ENCODE measurements at regions not wholly inside any gene's neighbourhood (a gene's known extent, or its start where the extent isn't known, plus 50 kb on each side); places are given as distances from the start of the nearest gene placed in this dataset.
"Not testable (repeated sequence)": the region's sequence is repeated elsewhere in the genome, so short reads cannot be mapped to it uniquely, and the experiment has no call there.

- Mint-ChIP-seq H3K4me3 (no peak overlapping the region), H3K4me1 (peaks cover 15% of the 10 kb centered on the region), H3K36me3 (ENCODE audit: low read depth) (no peaks in the 10 kb centered on the region), H3K27me3 (no peaks in the 10 kb centered on the region), H3K9me3 (peaks cover 4% of the 10 kb centered on the region), H3K27ac (no peak overlapping the region)
- ChIA-PET POLR2A (no interaction called here), CTCF (no interaction called here)
- DNase-seq: no peak
Measured at GRCh38 chr4:103499094-103499493, 220.7 kb downstream of the TACR3 start.

GRCh38 chr4:103498161-103499070 lies 221.4 kb downstream of the TACR3 start:
- peaks cover 2% of the 10 kb centered on the region for H3K9me3 Mint-ChIP-seq
- DNase-seq: peak; percentile 18
- peak overlapping the region; percentile 16 for H3K27ac Mint-ChIP-seq
- ChIA-PET CTCF (no interaction called here), POLR2A (no interaction called here)
- peaks cover 15% of the 10 kb centered on the region for H3K4me1 Mint-ChIP-seq
- H3K36me3 Mint-ChIP-seq (ENCODE audit: low read depth): no peaks in the 10 kb centered on the region
- no peaks in the 10 kb centered on the region for H3K27me3 Mint-ChIP-seq
- no peak overlapping the region for H3K4me3 Mint-ChIP-seq

- ChIA-PET POLR2A (no interaction called here), CTCF (no interaction called here)
- no peaks in the 10 kb centered on the region for H3K27me3 Mint-ChIP-seq
- no peak overlapping the region for H3K27ac Mint-ChIP-seq
- H3K9me3 Mint-ChIP-seq: peaks cover 2% of the 10 kb centered on the region
- no peaks in the 10 kb centered on the region for H3K36me3 Mint-ChIP-seq (ENCODE audit: low read depth)
- no peak overlapping the region for H3K4me3 Mint-ChIP-seq
- peaks cover 15% of the 10 kb centered on the region for H3K4me1 Mint-ChIP-seq
- no peak for DNase-seq
Measured at GRCh38 chr4:103497692-103498091, 222.1 kb downstream of the TACR3 start.

GRCh38 chr4:103496800-103497199 lies 223.0 kb downstream of the TACR3 start:
- Mint-ChIP-seq H3K4me3 (no peak overlapping the region), H3K9me3 (peaks cover 2% of the 10 kb centered on the region), H3K36me3 (ENCODE audit: low read depth) (no peaks in the 10 kb centered on the region), H3K4me1 (peaks cover 15% of the 10 kb centered on the region), H3K27me3 (no peaks in the 10 kb centered on the region), H3K27ac (no peak overlapping the region)
- ChIA-PET POLR2A (no interaction called here), CTCF (no interaction called here)
- DNase-seq: no peak

- ChIA-PET CTCF (no interaction called here), POLR2A (no interaction called here)
- no peak overlapping the region for H3K4me3 Mint-ChIP-seq
- H3K36me3 Mint-ChIP-seq (ENCODE audit: low read depth): no peaks in the 10 kb centered on the region
- H3K4me1 Mint-ChIP-seq: peaks cover 13% of the 10 kb centered on the region
- no peaks in the 10 kb centered on the region for H3K27me3 Mint-ChIP-seq
- H3K27ac Mint-ChIP-seq: no peak overlapping the region
- H3K9me3 Mint-ChIP-seq: peaks cover 2% of the 10 kb centered on the region
- DNase-seq: no peak
Measured at GRCh38 chr4:103493450-103494159, 226.2 kb downstream of the TACR3 start.

GRCh38 chr4:103485296-103485695 lies 234.5 kb downstream of the TACR3 start:
- DNase-seq; H3K4me3 Mint-ChIP-seq; H3K27ac Mint-ChIP-seq; CTCF ChIA-PET; H3K9me3 Mint-ChIP-seq; H3K4me1 Mint-ChIP-seq; H3K36me3 Mint-ChIP-seq (ENCODE audit: low read depth); H3K27me3 Mint-ChIP-seq; POLR2A ChIA-PET: not testable (repeated sequence)

GRCh38 chr4:103484521-103484920 lies 235.3 kb downstream of the TACR3 start:
- POLR2A ChIA-PET: no interaction called here
- H3K9me3 Mint-ChIP-seq: no peaks in the 10 kb centered on the region

GRCh38 chr4:103482893-103483292 lies 236.9 kb downstream of the TACR3 start:
- H3K27me3 Mint-ChIP-seq: no peaks in the 10 kb centered on the region
- H3K27ac Mint-ChIP-seq: no peak overlapping the region
- no peak overlapping the region for H3K4me3 Mint-ChIP-seq
- no peaks in the 10 kb centered on the region for H3K9me3 Mint-ChIP-seq
- DNase-seq: no peak
- no peaks in the 10 kb centered on the region for H3K36me3 Mint-ChIP-seq (ENCODE audit: low read depth)
- CTCF ChIA-PET: no interaction called here
- POLR2A ChIA-PET: no interaction called here
- no peaks in the 10 kb centered on the region for H3K4me1 Mint-ChIP-seq

More at GRCh38 chr4:103484521-103484920, 235.3 kb downstream of the TACR3 start:
- Mint-ChIP-seq H3K36me3 (ENCODE audit: low read depth) (no peaks in the 10 kb centered on the region), H3K27ac (no peak overlapping the region), H3K4me1 (no peaks in the 10 kb centered on the region), H3K27me3 (no peaks in the 10 kb centered on the region), H3K4me3 (no peak overlapping the region)
- CTCF ChIA-PET: no interaction called here
- DNase-seq: no peak

GRCh38 chr4:103482471-103482870 lies 237.3 kb downstream of the TACR3 start:
- Mint-ChIP-seq H3K4me1 (no peaks in the 10 kb centered on the region), H3K36me3 (ENCODE audit: low read depth) (no peaks in the 10 kb centered on the region)
- no peak for DNase-seq

GRCh38 chr4:103478734-103479133 lies 241.1 kb downstream of the TACR3 start:
- Mint-ChIP-seq H3K4me3 (no peak overlapping the region), H3K4me1 (no peaks in the 10 kb centered on the region), H3K27ac (no peak overlapping the region), H3K9me3 (no peaks in the 10 kb centered on the region), H3K27me3 (no peaks in the 10 kb centered on the region), H3K36me3 (ENCODE audit: low read depth) (no peaks in the 10 kb centered on the region)
- ChIA-PET POLR2A (no interaction called here), CTCF (no interaction called here)
- no peak for DNase-seq

More at GRCh38 chr4:103482471-103482870, 237.3 kb downstream of the TACR3 start:
- Mint-ChIP-seq H3K27ac (no peak overlapping the region), H3K9me3 (no peaks in the 10 kb centered on the region), H3K27me3 (no peaks in the 10 kb centered on the region), H3K4me3 (no peak overlapping the region)
- POLR2A ChIA-PET: no interaction called here
- CTCF ChIA-PET: no interaction called here

GRCh38 chr4:103478210-103478609 lies 241.6 kb downstream of the TACR3 start:
- no peak overlapping the region for H3K27ac Mint-ChIP-seq
- no peaks in the 10 kb centered on the region for H3K36me3 Mint-ChIP-seq (ENCODE audit: low read depth)
- POLR2A ChIA-PET: no interaction called here
- no peaks in the 10 kb centered on the region for H3K27me3 Mint-ChIP-seq
- CTCF ChIA-PET: no interaction called here
- no peak overlapping the region for H3K4me3 Mint-ChIP-seq
- H3K4me1 Mint-ChIP-seq: no peaks in the 10 kb centered on the region
- DNase-seq: no peak
- H3K9me3 Mint-ChIP-seq: no peaks in the 10 kb centered on the region

- no peaks in the 10 kb centered on the region for H3K9me3 Mint-ChIP-seq
- H3K27me3 Mint-ChIP-seq: no peaks in the 10 kb centered on the region
- H3K4me3 Mint-ChIP-seq: no peak overlapping the region
- no peak overlapping the region for H3K27ac Mint-ChIP-seq
- POLR2A ChIA-PET: no interaction called here
- no peak for DNase-seq
- no peaks in the 10 kb centered on the region for H3K36me3 Mint-ChIP-seq (ENCODE audit: low read depth)
- CTCF ChIA-PET: no interaction called here
- H3K4me1 Mint-ChIP-seq: no peaks in the 10 kb centered on the region
Measured at GRCh38 chr4:103457566-103457965, 259.4 kb upstream of the CENPE start.

GRCh38 chr4:103451341-103451740 lies 253.2 kb upstream of the CENPE start:
- H3K9me3 Mint-ChIP-seq: no peaks in the 10 kb centered on the region
- no peak overlapping the region for H3K27ac Mint-ChIP-seq
- POLR2A ChIA-PET: no interaction called here
- no peak overlapping the region for H3K4me3 Mint-ChIP-seq
- no peak for DNase-seq
- H3K4me1 Mint-ChIP-seq: no peaks in the 10 kb centered on the region
- no peaks in the 10 kb centered on the region for H3K36me3 Mint-ChIP-seq (ENCODE audit: low read depth)
- CTCF ChIA-PET: no interaction called here
- no peaks in the 10 kb centered on the region for H3K27me3 Mint-ChIP-seq

- no peak for DNase-seq
- ChIA-PET POLR2A (no interaction called here), CTCF (no interaction called here)
- Mint-ChIP-seq H3K27ac (no peak overlapping the region), H3K4me3 (no peak overlapping the region), H3K36me3 (ENCODE audit: low read depth) (no peaks in the 10 kb centered on the region), H3K27me3 (no peaks in the 10 kb centered on the region), H3K9me3 (no peaks in the 10 kb centered on the region), H3K4me1 (no peaks in the 10 kb centered on the region)
Measured at GRCh38 chr4:103450693-103451092, 252.6 kb upstream of the CENPE start.

Data from activated CD4-positive, alpha-beta memory T cell treated with anti-CD3 and anti-CD28 coated beads, Interleukin-2, amount 10 ng/mL, durations not matched to agents 7 days and 5 days (primary cell).